Endothelial cell of umbilical vein (primary cell): ENCODE measurements at regions not wholly inside any gene's neighbourhood (a gene's known extent, or its start where the extent isn't known, plus 50 kb on each side); places are given as distances from the start of the nearest gene placed in this dataset.

Experiments used
- BruUV-seq: library from RNA; stranded (reverse); fragments of 400-500 nt; replicated peaks from 2 replicates; lab custom pipeline; 2021; lab: Mats Ljungman, UMichigan
- CTCF ChIA-PET: fragments of 300-600, 350-600 bp; sonication (Branson Sonifier 250); formaldehyde crosslinking; loops from one replicate; lab custom pipeline; 2021; ENCODE audit warnings: antibody characterized with exemption, inconsistent platforms; lab: Charles Lee
- POLR2A ChIA-PET: fragments of 300-600, 350-600 bp; sonication (Branson Sonifier 250); formaldehyde crosslinking; loops from one replicate; lab custom pipeline; 2021; ENCODE audit warnings: antibody characterized with exemption, inconsistent platforms; lab: Charles Lee
- DNase-seq: peaks from one replicate; pipeline ENCODE4 v3.0.0-alpha.2; 2011; ENCODE audit warnings: low read depth, low spot score
- FAIRE-seq: peaks from 2 replicates; lab custom pipeline; 2011; peaks lifted over from hg19 to GRCh38; lab: Jason Lieb, UNC
- H2AFZ ChIP-seq: 2 replicates; pipeline ENCODE4 v1.6.0; 2012; ENCODE audit warnings: low read depth, low read length, control low read depth, inconsistent platforms
- H3K27ac ChIP-seq: 2 replicates; pipeline ENCODE4 v1.5.1; 2011; ENCODE audit warnings: low read depth, mild to moderate bottlenecking, control low read depth, low read length, moderate library complexity; ENCODE audit not compliant: insufficient read depth
- H3K27me3 ChIP-seq, 2 experiments: 2 replicates each; pipeline versions ENCODE4 v1.6.0 to v1.6.1; 2011; ENCODE audit warnings: low read length in 2 of 2, mixed read lengths in 1 of 2; ENCODE audit not compliant: control insufficient read depth in 2 of 2, insufficient read depth in 2 of 2
- H3K36me3 ChIP-seq, 2 experiments: 2 replicates in 1 of 2; 3 replicates in 1 of 2; pipeline ENCODE4 v1.5.1; 2011; ENCODE audit warnings: low read length in 2 of 2, mild to moderate bottlenecking in 1 of 2, moderate library complexity in 1 of 2; ENCODE audit not compliant: control insufficient read depth in 2 of 2, insufficient read depth in 2 of 2; ENCODE audit errors: extremely low read depth in 1 of 2
- H3K4me1 ChIP-seq: 3 replicates; pipeline ENCODE4 v1.5.1; 2011; ENCODE audit warnings: mild to moderate bottlenecking, low read length; ENCODE audit not compliant: control insufficient read depth, insufficient read depth; ENCODE audit errors: extremely low read depth
- H3K4me2 ChIP-seq: 2 replicates; pipeline ENCODE4 v1.6.1; 2011; ENCODE audit warnings: low read length, control low read depth, mixed read lengths; ENCODE audit not compliant: insufficient read depth
- H3K4me3 ChIP-seq, 3 experiments: fragments of 200-600 bp in 1 of 3; sonication (generic), shearing (Covaris generic) in 1 of 3; replicated peaks in 1 of 3; 2 replicates each; pipeline ENCODE4 v1.5.1; 2011 to 2016; ENCODE audit warnings: control low read depth in 3 of 3, low read length in 3 of 3, mild to moderate bottlenecking in 2 of 3, inconsistent platforms in 1 of 3, low read depth in 1 of 3, moderate library complexity in 1 of 3; ENCODE audit not compliant: insufficient read depth in 1 of 3
- H3K79me2 ChIP-seq: 2 replicates; pipeline ENCODE4 v1.6.0; 2012; ENCODE audit warnings: low read length, inconsistent platforms; ENCODE audit not compliant: control insufficient read depth, insufficient read depth
- H3K9ac ChIP-seq: replicated peaks from 2 replicates; pipeline ENCODE3; 2011; ENCODE audit warnings: low read length, control low read depth; ENCODE audit not compliant: insufficient read depth; ENCODE audit errors: extremely low read depth
- H3K9me1 ChIP-seq: replicated peaks from 3 replicates; pipeline ENCODE4 v1.6.0; 2011; ENCODE audit warnings: mild to moderate bottlenecking, low read length; ENCODE audit not compliant: control insufficient read depth, insufficient read depth; ENCODE audit errors: extremely low read depth
- H3K9me3 ChIP-seq: replicated peaks from 2 replicates; pipeline ENCODE4 v1.5.1; 2012; ENCODE audit warnings: low read length, inconsistent platforms; ENCODE audit not compliant: control insufficient read depth, insufficient read depth
- H4K20me1 ChIP-seq: replicated peaks from 2 replicates; pipeline ENCODE3; 2011; ENCODE audit warnings: mild to moderate bottlenecking, low read length; ENCODE audit not compliant: control insufficient read depth, insufficient read depth; ENCODE audit errors: extremely low read depth
- EZH2 ChIP-seq: IDR thresholded peaks from 2 replicates; pipeline ENCODE4 v1.6.1; 2012; ENCODE audit warnings: borderline replicate concordance, low read depth, mild to moderate bottlenecking, moderate library complexity, low read length, inconsistent platforms; ENCODE audit not compliant: severe bottlenecking
- FOS ChIP-seq: IDR thresholded peaks from 2 replicates; pipeline ENCODE4 v1.6.1; 2011; ENCODE audit warnings: mild to moderate bottlenecking, low read length, moderate library complexity, borderline replicate concordance; ENCODE audit not compliant: insufficient read depth
- GATA2 ChIP-seq: IDR thresholded peaks from 2 replicates; pipeline ENCODE4 v1.7.0; 2011; ENCODE audit warnings: low read depth, mild to moderate bottlenecking, moderate library complexity, mixed read lengths, low read length; ENCODE audit not compliant: insufficient read length, insufficient read depth
- JUN ChIP-seq: IDR thresholded peaks from 2 replicates; pipeline ENCODE4 v1.6.1; 2011; ENCODE audit warnings: borderline replicate concordance, low read depth; ENCODE audit not compliant: insufficient read length, insufficient read depth
- MYC ChIP-seq: IDR thresholded peaks from one replicate; pipeline ENCODE4 v1.6.1; 2011; ENCODE audit warnings: mild to moderate bottlenecking, low read depth, low read length
- POLR2A ChIP-seq: IDR thresholded peaks from 2 replicates; pipeline ENCODE4 v1.6.1; 2012; ENCODE audit warnings: low read depth, mild to moderate bottlenecking, control low read depth, low read length
- POLR2AphosphoS5 ChIP-seq: IDR thresholded peaks from 2 replicates; pipeline ENCODE4 v1.6.1; 2012; ENCODE audit warnings: low read depth, mild to moderate bottlenecking, control low read depth, low read length, moderate library complexity; ENCODE audit not compliant: insufficient read depth
- dilution Hi-C: fragments of 300-500 bp; cut with MboI; formaldehyde crosslinking; loops from one replicate; pipeline ENCODE4 v1.15.0; 2019; ENCODE audit warnings: low sequenced_read_pairs; ENCODE audit not compliant: extremely low pct_ligation_motif_present
- intact Hi-C: fragments of 100-400 bp; cut with micrococcal nuclease; formaldehyde crosslinking; loops from one replicate; pipeline ENCODE4 v1.10.0; 2022
- TF ChIP-seq, protein P1 (sequence below): IDR thresholded peaks from 2 replicates; pipeline ENCODE4 v1.6.1; 2011; ENCODE audit not compliant: insufficient read depth, insufficient read length
- TF ChIP-seq, protein P2 (sequence below), 2 donors: IDR thresholded peaks; 1 replicate in 1 of 2; 2 replicates in 1 of 2; pipeline ENCODE4 v1.5.1; 2011; ENCODE audit warnings: low read length in 2 of 2, mild to moderate bottlenecking in 2 of 2, moderate library complexity in 2 of 2, control low read depth in 1 of 2, inconsistent platforms in 1 of 2, low read depth in 1 of 2; ENCODE audit not compliant: insufficient read depth in 1 of 2; ENCODE audit errors: extremely low read depth in 1 of 2

DNA sequence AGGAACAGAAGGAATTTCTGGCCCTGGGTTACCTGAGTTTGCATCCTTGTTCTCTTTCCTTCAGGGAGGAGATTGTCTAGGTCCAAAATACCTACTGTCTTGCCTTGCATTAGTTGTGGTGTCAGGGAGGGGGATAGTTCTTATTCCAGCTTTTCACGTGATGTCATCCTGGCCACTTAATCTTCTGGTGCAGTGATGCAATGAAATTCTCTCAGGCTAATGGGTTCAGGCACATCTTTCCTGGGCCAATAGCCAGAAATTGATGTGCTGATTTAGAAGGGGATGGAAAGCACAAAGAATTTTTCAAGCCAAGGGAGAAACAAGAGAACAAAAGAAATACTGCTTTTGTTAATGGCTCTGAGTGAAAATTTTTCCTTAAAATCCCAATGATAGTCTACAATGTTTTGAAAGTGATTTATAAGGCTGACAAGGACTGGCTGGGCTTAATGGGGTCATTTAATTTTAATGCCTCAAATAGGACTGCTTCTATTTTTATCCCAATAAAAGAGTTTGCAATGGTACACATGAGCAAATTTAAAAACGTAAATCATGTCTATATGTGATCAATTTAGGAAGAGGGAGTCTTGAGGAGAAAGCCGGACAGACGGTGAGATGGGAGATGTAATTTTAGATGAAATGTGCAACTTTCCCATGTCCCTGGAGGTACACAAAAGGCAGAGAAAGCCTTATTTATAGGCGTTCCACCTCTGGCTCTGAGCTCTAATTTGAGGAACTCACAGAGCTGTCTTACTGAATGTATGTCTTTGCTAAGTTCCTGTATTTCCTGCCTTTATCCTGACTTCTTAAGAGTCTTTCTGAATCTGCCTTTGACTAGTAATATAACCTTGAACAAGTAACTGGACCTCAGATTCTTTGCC is 89.3 kb upstream of the SV2C start:
- dilution Hi-C loops (no loop called here), intact Hi-C loops (no loop called here)
- Histone ChIP-seq H3K4me1 (no peaks in the 10 kb centered on the region), H3K79me2 (no peaks in the 10 kb centered on the region), H2AFZ (no peak overlapping the region), H3K9me1 (no peaks in the 10 kb centered on the region), H3K27me3 (no peaks in the 10 kb centered on the region), H3K4me3 (no peak overlapping the region), H3K9me3 (no peaks in the 10 kb centered on the region), H3K9ac (no peak overlapping the region), H3K36me3 (no peaks in the 10 kb centered on the region), H4K20me1 (no peaks in the 10 kb centered on the region), H3K4me2 (no peak overlapping the region), H3K27ac (no peak overlapping the region)
- no peak for DNase-seq
- no peak for TF ChIP-seq EZH2
- TF ChIP-seq, protein P1, sequence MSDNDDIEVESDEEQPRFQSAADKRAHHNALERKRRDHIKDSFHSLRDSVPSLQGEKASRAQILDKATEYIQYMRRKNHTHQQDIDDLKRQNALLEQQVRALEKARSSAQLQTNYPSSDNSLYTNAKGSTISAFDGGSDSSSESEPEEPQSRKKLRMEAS: no peak
- TF ChIP-seq, protein P2, sequence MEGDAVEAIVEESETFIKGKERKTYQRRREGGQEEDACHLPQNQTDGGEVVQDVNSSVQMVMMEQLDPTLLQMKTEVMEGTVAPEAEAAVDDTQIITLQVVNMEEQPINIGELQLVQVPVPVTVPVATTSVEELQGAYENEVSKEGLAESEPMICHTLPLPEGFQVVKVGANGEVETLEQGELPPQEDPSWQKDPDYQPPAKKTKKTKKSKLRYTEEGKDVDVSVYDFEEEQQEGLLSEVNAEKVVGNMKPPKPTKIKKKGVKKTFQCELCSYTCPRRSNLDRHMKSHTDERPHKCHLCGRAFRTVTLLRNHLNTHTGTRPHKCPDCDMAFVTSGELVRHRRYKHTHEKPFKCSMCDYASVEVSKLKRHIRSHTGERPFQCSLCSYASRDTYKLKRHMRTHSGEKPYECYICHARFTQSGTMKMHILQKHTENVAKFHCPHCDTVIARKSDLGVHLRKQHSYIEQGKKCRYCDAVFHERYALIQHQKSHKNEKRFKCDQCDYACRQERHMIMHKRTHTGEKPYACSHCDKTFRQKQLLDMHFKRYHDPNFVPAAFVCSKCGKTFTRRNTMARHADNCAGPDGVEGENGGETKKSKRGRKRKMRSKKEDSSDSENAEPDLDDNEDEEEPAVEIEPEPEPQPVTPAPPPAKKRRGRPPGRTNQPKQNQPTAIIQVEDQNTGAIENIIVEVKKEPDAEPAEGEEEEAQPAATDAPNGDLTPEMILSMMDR (IDR thresholded peaks at IDR 0.05; ENCODE audit: extremely low read depth in 1 of 2, insufficient read depth in 1 of 2, low read depth in 1 of 2, low read length in 2 of 2): no peak
- TF ChIP-seq MYC: no peak
- no peak for TF ChIP-seq JUN
- TF ChIP-seq GATA2: no peak
- TF ChIP-seq FOS: no peak
- TF ChIP-seq POLR2AphosphoS5: no peak
- no peak for TF ChIP-seq POLR2A
- POLR2A ChIA-PET: no interaction called here
- CTCF ChIA-PET: no interaction called here
- no peak for FAIRE-seq
- BruUV-seq: no TSS peak
